BLaER1 (cell line): ENCODE measurements at regions not wholly inside any gene's neighbourhood (a gene's known extent, or its start where the extent isn't known, plus 50 kb on each side); places are given as distances from the start of the nearest gene placed in this dataset.

ENCODE experiments used
- H3K27ac ChIP-seq: shearing (Covaris generic); formaldehyde crosslinking; 2 replicates; pipeline ENCODE4 v1.8.1; 2022
- H3K27me3 ChIP-seq: shearing (Covaris generic); formaldehyde crosslinking; 2 replicates; pipeline ENCODE4 v1.8.1; 2022
- H3K36me3 ChIP-seq: shearing (Covaris generic); formaldehyde crosslinking; 2 replicates; pipeline ENCODE4 v1.8.1; 2022
- H3K4me1 ChIP-seq: shearing (Covaris generic); formaldehyde crosslinking; 2 replicates; pipeline ENCODE4 v1.8.1; 2022
- H3K4me2 ChIP-seq: shearing (Covaris generic); formaldehyde crosslinking; 2 replicates; pipeline ENCODE4 v1.8.1; 2022
- H3K4me3 ChIP-seq: shearing (Covaris generic); formaldehyde crosslinking; 2 replicates; pipeline ENCODE4 v1.8.1; 2022
- H3K9ac ChIP-seq: shearing (Covaris generic); formaldehyde crosslinking; 2 replicates; pipeline ENCODE4 v1.8.1; 2022
- H3K9me3 ChIP-seq: shearing (Covaris generic); formaldehyde crosslinking; 2 replicates; pipeline ENCODE4 v1.8.1; 2022
- H4K20me1 ChIP-seq: shearing (Covaris generic); formaldehyde crosslinking; 2 replicates; pipeline ENCODE4 v1.8.1; 2022
- Cebpa-rat ChIP-seq: shearing (Covaris generic); IDR thresholded peaks from 2 replicates; pipeline ENCODE4 v1.8.1; 2022

GRCh38 chr22:49160261-49161001 lies 667.2 kb downstream of the BRD1 start:
- H3K4me2 ChIP-seq, result no peak overlapping the region
- no peak overlapping the region for H3K27ac ChIP-seq
- no peaks in the 10 kb centered on the region for H3K4me1 ChIP-seq
- H3K9me3 ChIP-seq, result no peaks in the 10 kb centered on the region
- no peaks in the 10 kb centered on the region for H3K36me3 ChIP-seq
- no peak overlapping the region for H3K4me3 ChIP-seq
- H4K20me1 ChIP-seq, result no peaks in the 10 kb centered on the region; the same call in 1 of the 2 replicates
- no peak overlapping the region for H3K9ac ChIP-seq
- H3K27me3 ChIP-seq, result no peaks in the 10 kb centered on the region
- TF ChIP-seq Cebpa-rat, result no peak

DNA sequence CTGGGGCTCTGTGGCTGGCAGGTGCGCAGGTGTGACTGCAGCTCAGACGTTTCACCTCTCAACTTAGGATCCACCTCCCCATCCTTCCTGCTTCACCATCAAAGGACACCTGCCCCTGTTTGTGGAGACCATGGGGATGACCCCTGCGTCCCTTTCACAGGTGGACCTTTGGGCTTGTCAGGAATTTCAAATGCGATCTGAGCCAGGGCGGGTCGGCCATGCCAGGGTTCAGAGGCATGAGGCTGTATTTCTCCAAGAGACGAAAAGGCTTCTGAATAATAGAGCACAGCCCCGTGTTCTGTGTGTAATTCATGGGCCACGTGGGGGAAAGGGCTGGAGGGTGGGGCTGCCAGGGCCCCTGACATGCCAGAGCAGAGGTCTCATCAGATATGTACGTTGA lies 668.0 kb downstream of the BRD1 start:
- Histone ChIP-seq H4K20me1 (no peaks in the 10 kb centered on the region; the same call in 1 of the 2 replicates), H3K36me3 (no peaks in the 10 kb centered on the region), H3K4me1 (no peaks in the 10 kb centered on the region), H3K4me3 (no peak overlapping the region), H3K9me3 (no peaks in the 10 kb centered on the region), H3K9ac (no peak overlapping the region), H3K4me2 (no peak overlapping the region), H3K27me3 (no peaks in the 10 kb centered on the region), H3K27ac (no peak overlapping the region)
- TF ChIP-seq Cebpa-rat, result no peak

- Histone ChIP-seq H3K4me2 (no peak overlapping the region), H3K9me3 (no peaks in the 10 kb centered on the region), H3K9ac (no peak overlapping the region), H3K4me1 (no peaks in the 10 kb centered on the region), H3K27me3 (no peaks in the 10 kb centered on the region), H3K36me3 (no peaks in the 10 kb centered on the region), H3K27ac (no peak overlapping the region), H3K4me3 (no peak overlapping the region), H4K20me1 (no peaks in the 10 kb centered on the region; the same call in 1 of the 2 replicates)
- no peak for TF ChIP-seq Cebpa-rat
Observed at GRCh38 chr22:49158741-49159564, 668.7 kb downstream of the BRD1 start.

- Histone ChIP-seq H3K4me2 (no peak overlapping the region), H3K4me1 (peaks cover 4% of the 10 kb centered on the region), H3K9me3 (no peaks in the 10 kb centered on the region), H3K36me3 (no peaks in the 10 kb centered on the region), H4K20me1 (no peaks in the 10 kb centered on the region; the same call in 1 of the 2 replicates), H3K27me3 (no peaks in the 10 kb centered on the region), H3K27ac (no peak overlapping the region), H3K4me3 (no peak overlapping the region), H3K9ac (no peak overlapping the region)
- TF ChIP-seq Cebpa-rat, result no peak
Observed at GRCh38 chr22:49157529-49158339, 669.9 kb downstream of the BRD1 start.

GRCh38 chr22:49156662-49157285 lies 670.9 kb downstream of the BRD1 start:
- H3K4me2 ChIP-seq, result no peak overlapping the region
- no peaks in the 10 kb centered on the region for H3K9me3 ChIP-seq
- H3K9ac ChIP-seq, result no peak overlapping the region
- peaks cover 13% of the 10 kb centered on the region for H3K4me1 ChIP-seq
- H3K4me3 ChIP-seq, result no peak overlapping the region
- no peaks in the 10 kb centered on the region for H3K36me3 ChIP-seq
- no peak for TF ChIP-seq Cebpa-rat
- H4K20me1 ChIP-seq, result no peaks in the 10 kb centered on the region; the same call in 1 of the 2 replicates
- no peaks in the 10 kb centered on the region for H3K27me3 ChIP-seq
- no peak overlapping the region for H3K27ac ChIP-seq

GRCh38 chr22:49155770-49156580 lies 671.7 kb downstream of the BRD1 start:
- Histone ChIP-seq H4K20me1 (no peaks in the 10 kb centered on the region; the same call in 1 of the 2 replicates), H3K9me3 (no peaks in the 10 kb centered on the region), H3K27ac (no peak overlapping the region)

GRCh38 chr22:49155039-49155769 lies 672.5 kb downstream of the BRD1 start:
- Histone ChIP-seq H3K4me1 (peaks cover 22% of the 10 kb centered on the region), H3K4me3 (no peak overlapping the region), H3K36me3 (no peaks in the 10 kb centered on the region), H3K27ac (no peak overlapping the region), H3K4me2 (no peak overlapping the region), H3K9me3 (no peaks in the 10 kb centered on the region), H3K27me3 (no peaks in the 10 kb centered on the region), H3K9ac (no peak overlapping the region), H4K20me1 (no peaks in the 10 kb centered on the region; the same call in 1 of the 2 replicates)
- TF ChIP-seq Cebpa-rat, result no peak

More at GRCh38 chr22:49155770-49156580, 671.7 kb downstream of the BRD1 start:
- H3K4me1 ChIP-seq, result peaks cover 21% of the 10 kb centered on the region
- no peak overlapping the region for H3K4me3 ChIP-seq
- no peak overlapping the region for H3K9ac ChIP-seq
- TF ChIP-seq Cebpa-rat, result no peak
- no peaks in the 10 kb centered on the region for H3K36me3 ChIP-seq
- H3K4me2 ChIP-seq, result no peak overlapping the region
- H3K27me3 ChIP-seq, result no peaks in the 10 kb centered on the region

- no peaks in the 10 kb centered on the region for H3K36me3 ChIP-seq
- no peak overlapping the region for H3K4me2 ChIP-seq
- peaks cover 22% of the 10 kb centered on the region for H3K4me1 ChIP-seq
- no peak overlapping the region for H3K9ac ChIP-seq
- no peak for TF ChIP-seq Cebpa-rat
- H3K9me3 ChIP-seq, result no peaks in the 10 kb centered on the region
- no peaks in the 10 kb centered on the region; the same call in 1 of the 2 replicates for H4K20me1 ChIP-seq
- H3K27me3 ChIP-seq, result no peaks in the 10 kb centered on the region
- no peak overlapping the region for H3K4me3 ChIP-seq
- no peak overlapping the region for H3K27ac ChIP-seq
Observed at GRCh38 chr22:49154433-49154832, 673.2 kb downstream of the BRD1 start.
